ENCODE measurements at regions not wholly inside any gene's neighbourhood (a gene's known extent, or its start where the extent isn't known, plus 50 kb on each side); places are given as distances from the start of the nearest gene placed in this dataset.
A peak's percentile ranks its signal among the peaks of the same experiment; 100 is the strongest.

- TF ChIP-seq ZSCAN9 (CRISPR knock-in tag; IDR thresholded peaks at IDR 0.05; ENCODE audit: borderline replicate concordance) (peak; percentile 37; the same call in 1 of the 2 replicates), SP140L (CRISPR knock-in tag; IDR thresholded peaks at IDR 0.05; ENCODE audit: borderline replicate concordance) (no peak), ATF3 (CRISPR knock-in tag; IDR thresholded peaks at IDR 0.05) (peak; percentile 72), ZBTB20 (CRISPR knock-in tag; IDR thresholded peaks at IDR 0.05; ENCODE audit: borderline replicate concordance, low read depth) (0 out of 2 replicates have a peak, but pooled peaks have one; percentile 22), CCDC6 (CRISPR knock-in tag; IDR thresholded peaks at IDR 0.05) (0 out of 2 replicates have a peak, but pooled peaks have one; percentile 73), ZNF687 (CRISPR knock-in tag; IDR thresholded peaks at IDR 0.05) (peak; percentile 99), ZNF207 (IDR thresholded peaks at IDR 0.05; ENCODE audit: borderline replicate concordance) (no peak), ZNF780A (CRISPR knock-in tag; IDR thresholded peaks at IDR 0.05) (no peak), PBX2 (CRISPR knock-in tag; IDR thresholded peaks at IDR 0.05) (no peak), ZNF784 (CRISPR knock-in tag; IDR thresholded peaks at IDR 0.05; ENCODE audit: borderline replicate concordance) (peak; percentile 25; the same call in 1 of the 2 replicates), ADNP (CRISPR knock-in tag; IDR thresholded peaks at IDR 0.05) (no peak; the same call in 1 of the 2 replicates), GABPB1 (CRISPR knock-in tag; IDR thresholded peaks at IDR 0.05) (no peak; the same call in 1 of the 2 replicates), DBP (CRISPR knock-in tag; IDR thresholded peaks at IDR 0.05; ENCODE audit: not compliant biosample characterization) (no peak), KMT2A (CRISPR knock-in tag; IDR thresholded peaks at IDR 0.05) (peak; percentile 32; the same call in 1 of the 2 replicates), MYNN (CRISPR knock-in tag; IDR thresholded peaks at IDR 0.05; ENCODE audit: low read depth) (no peak), THAP8 (CRISPR knock-in tag; IDR thresholded peaks at IDR 0.05; ENCODE audit: borderline replicate concordance) (no peak), ETV6 (CRISPR knock-in tag; conservative IDR thresholded peaks at IDR 0.05) (no peak), SIX1 (CRISPR knock-in tag; IDR thresholded peaks at IDR 0.05; ENCODE audit: borderline replicate concordance) (peak; percentile 87; the same call in 1 of the 2 replicates), ZNF710 (CRISPR knock-in tag; IDR thresholded peaks at IDR 0.05; ENCODE audit: borderline replicate concordance) (peak; percentile 86; the same call in 1 of the 2 replicates)
Observed at GRCh38 chr1:229148041-229148671, 122.8 kb upstream of the RAB4A start (continued).

Measured in HepG2 (cell line).